GM23338 (cell line): ENCODE measurements at regions not wholly inside any gene's neighbourhood (a gene's known extent, or its start where the extent isn't known, plus 50 kb on each side); places are given as distances from the start of the nearest gene placed in this dataset.

ENCODE experiments used
- EZH2 ChIP-seq: fragments of 200-600 bp; sonication (generic); IDR thresholded peaks from one replicate; pipeline ENCODE4 v1.8.0; 2017; ENCODE audit warnings: antibody characterized with exemption, mild to moderate bottlenecking, low read depth; ENCODE audit not compliant: unreplicated experiment
- EZH2phosphoT487 ChIP-seq: fragments of 200-600 bp; sonication (generic); IDR thresholded peaks from one replicate; pipeline ENCODE4 v1.8.1; 2018; ENCODE audit warnings: antibody characterized with exemption; ENCODE audit not compliant: unreplicated experiment
- JUNB ChIP-seq: IDR thresholded peaks from one replicate; pipeline ENCODE4 v1.6.1; 2016; ENCODE audit warnings: antibody characterized with exemption; ENCODE audit not compliant: unreplicated experiment
- POLR2AphosphoS5 ChIP-seq: IDR thresholded peaks from 2 replicates; pipeline ENCODE4 v1.6.1; 2016; ENCODE audit warnings: antibody characterized with exemption, low read depth
- ZNF331 ChIP-seq: fragments of 250-450 bp; sonication (Bioruptor Pico); IDR thresholded peaks from 2 replicates; pipeline ENCODE4 v1.5.0; 2020; ENCODE audit warnings: low read depth, mild to moderate bottlenecking, moderate library complexity
- TF ChIP-seq, protein P1 (sequence below), 2 experiments: fragments of 200-600 bp in 1 of 2; sonication (generic) in 1 of 2; conservative IDR thresholded peaks; 2 replicates each; pipeline versions ENCODE4 v1.5.1 to v1.6.1; 2016 to 2017; ENCODE audit warnings: antibody characterized with exemption in 2 of 2, low read depth in 2 of 2, mild to moderate bottlenecking in 2 of 2, moderate library complexity in 1 of 2
- TF ChIP-seq, protein P2 (sequence below): IDR thresholded peaks from one replicate; pipeline ENCODE4 v1.6.1; 2018; ENCODE audit warnings: antibody characterized with exemption; ENCODE audit not compliant: unreplicated experiment

- TF ChIP-seq POLR2AphosphoS5 (no peak), EZH2 (no peak), EZH2phosphoT487 (no peak), ZNF331 (CRISPR knock-in tag) (no peak), JUNB (no peak)
- TF ChIP-seq, protein P1, sequence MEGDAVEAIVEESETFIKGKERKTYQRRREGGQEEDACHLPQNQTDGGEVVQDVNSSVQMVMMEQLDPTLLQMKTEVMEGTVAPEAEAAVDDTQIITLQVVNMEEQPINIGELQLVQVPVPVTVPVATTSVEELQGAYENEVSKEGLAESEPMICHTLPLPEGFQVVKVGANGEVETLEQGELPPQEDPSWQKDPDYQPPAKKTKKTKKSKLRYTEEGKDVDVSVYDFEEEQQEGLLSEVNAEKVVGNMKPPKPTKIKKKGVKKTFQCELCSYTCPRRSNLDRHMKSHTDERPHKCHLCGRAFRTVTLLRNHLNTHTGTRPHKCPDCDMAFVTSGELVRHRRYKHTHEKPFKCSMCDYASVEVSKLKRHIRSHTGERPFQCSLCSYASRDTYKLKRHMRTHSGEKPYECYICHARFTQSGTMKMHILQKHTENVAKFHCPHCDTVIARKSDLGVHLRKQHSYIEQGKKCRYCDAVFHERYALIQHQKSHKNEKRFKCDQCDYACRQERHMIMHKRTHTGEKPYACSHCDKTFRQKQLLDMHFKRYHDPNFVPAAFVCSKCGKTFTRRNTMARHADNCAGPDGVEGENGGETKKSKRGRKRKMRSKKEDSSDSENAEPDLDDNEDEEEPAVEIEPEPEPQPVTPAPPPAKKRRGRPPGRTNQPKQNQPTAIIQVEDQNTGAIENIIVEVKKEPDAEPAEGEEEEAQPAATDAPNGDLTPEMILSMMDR (conservative IDR thresholded peaks at IDR 0.05; ENCODE audit: low read depth in 2 of 2): no peak
- TF ChIP-seq, protein P2, sequence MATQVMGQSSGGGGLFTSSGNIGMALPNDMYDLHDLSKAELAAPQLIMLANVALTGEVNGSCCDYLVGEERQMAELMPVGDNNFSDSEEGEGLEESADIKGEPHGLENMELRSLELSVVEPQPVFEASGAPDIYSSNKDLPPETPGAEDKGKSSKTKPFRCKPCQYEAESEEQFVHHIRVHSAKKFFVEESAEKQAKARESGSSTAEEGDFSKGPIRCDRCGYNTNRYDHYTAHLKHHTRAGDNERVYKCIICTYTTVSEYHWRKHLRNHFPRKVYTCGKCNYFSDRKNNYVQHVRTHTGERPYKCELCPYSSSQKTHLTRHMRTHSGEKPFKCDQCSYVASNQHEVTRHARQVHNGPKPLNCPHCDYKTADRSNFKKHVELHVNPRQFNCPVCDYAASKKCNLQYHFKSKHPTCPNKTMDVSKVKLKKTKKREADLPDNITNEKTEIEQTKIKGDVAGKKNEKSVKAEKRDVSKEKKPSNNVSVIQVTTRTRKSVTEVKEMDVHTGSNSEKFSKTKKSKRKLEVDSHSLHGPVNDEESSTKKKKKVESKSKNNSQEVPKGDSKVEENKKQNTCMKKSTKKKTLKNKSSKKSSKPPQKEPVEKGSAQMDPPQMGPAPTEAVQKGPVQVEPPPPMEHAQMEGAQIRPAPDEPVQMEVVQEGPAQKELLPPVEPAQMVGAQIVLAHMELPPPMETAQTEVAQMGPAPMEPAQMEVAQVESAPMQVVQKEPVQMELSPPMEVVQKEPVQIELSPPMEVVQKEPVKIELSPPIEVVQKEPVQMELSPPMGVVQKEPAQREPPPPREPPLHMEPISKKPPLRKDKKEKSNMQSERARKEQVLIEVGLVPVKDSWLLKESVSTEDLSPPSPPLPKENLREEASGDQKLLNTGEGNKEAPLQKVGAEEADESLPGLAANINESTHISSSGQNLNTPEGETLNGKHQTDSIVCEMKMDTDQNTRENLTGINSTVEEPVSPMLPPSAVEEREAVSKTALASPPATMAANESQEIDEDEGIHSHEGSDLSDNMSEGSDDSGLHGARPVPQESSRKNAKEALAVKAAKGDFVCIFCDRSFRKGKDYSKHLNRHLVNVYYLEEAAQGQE: no peak
These were observed 106.4 kb upstream of the TENM4 start for GRCh38 chr11:79547256-79547655.
